ENCODE measurements at regions not wholly inside any gene's neighbourhood (a gene's known extent, or its start where the extent isn't known, plus 50 kb on each side); places are given as distances from the start of the nearest gene placed in this dataset.

DNA sequence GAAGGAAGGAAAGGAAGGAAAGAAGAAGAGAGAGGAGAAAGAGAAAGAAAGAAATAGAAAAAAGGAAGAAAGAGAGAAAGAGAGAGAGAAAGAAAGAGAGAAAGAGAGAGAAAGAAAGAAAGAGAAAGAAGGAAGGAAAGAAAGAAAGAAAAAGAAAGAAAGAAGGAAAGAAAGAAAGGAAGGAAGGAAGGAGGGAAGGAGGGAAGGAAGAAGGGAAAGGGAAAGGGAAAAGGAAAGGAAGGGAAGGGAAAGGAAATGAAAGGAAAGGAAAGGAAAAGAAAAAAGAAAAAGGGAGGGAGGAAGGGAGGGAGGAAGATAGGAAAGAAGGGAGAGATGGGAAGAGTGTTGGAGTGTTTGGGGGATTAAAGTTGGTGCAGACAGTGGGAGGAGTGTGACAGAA lies 450.1 kb downstream of the GBE1 start:
- TF ChIP-seq, protein P1, sequence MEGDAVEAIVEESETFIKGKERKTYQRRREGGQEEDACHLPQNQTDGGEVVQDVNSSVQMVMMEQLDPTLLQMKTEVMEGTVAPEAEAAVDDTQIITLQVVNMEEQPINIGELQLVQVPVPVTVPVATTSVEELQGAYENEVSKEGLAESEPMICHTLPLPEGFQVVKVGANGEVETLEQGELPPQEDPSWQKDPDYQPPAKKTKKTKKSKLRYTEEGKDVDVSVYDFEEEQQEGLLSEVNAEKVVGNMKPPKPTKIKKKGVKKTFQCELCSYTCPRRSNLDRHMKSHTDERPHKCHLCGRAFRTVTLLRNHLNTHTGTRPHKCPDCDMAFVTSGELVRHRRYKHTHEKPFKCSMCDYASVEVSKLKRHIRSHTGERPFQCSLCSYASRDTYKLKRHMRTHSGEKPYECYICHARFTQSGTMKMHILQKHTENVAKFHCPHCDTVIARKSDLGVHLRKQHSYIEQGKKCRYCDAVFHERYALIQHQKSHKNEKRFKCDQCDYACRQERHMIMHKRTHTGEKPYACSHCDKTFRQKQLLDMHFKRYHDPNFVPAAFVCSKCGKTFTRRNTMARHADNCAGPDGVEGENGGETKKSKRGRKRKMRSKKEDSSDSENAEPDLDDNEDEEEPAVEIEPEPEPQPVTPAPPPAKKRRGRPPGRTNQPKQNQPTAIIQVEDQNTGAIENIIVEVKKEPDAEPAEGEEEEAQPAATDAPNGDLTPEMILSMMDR (conservative IDR thresholded peaks at IDR 0.05): no peak
- TF ChIP-seq ZFX (IDR thresholded peaks at IDR 0.05): no peak
